Ectodermal cell (in vitro differentiated cells): ENCODE measurements at regions not wholly inside any gene's neighbourhood (a gene's known extent, or its start where the extent isn't known, plus 50 kb on each side); places are given as distances from the start of the nearest gene placed in this dataset.

ENCODE experiments used
- H3K27ac ChIP-seq: 2 replicates; pipeline ENCODE4 v1.7.0; 2013; ENCODE audit warnings: mild to moderate bottlenecking, low read depth, low read length; ENCODE audit not compliant: insufficient read depth, poor library complexity, severe bottlenecking
- H3K27me3 ChIP-seq: 2 replicates; pipeline ENCODE4 v1.7.0; 2013; ENCODE audit warnings: mild to moderate bottlenecking, low read length; ENCODE audit not compliant: insufficient read depth, control insufficient read depth, poor library complexity, severe bottlenecking
- H3K36me3 ChIP-seq: one replicate; pipeline ENCODE4 v1.7.0; 2013; ENCODE audit warnings: low read length; ENCODE audit not compliant: control insufficient read depth, insufficient read depth
- H3K4me1 ChIP-seq: one replicate; pipeline ENCODE4 v1.7.0; 2013; ENCODE audit warnings: low read length; ENCODE audit not compliant: control insufficient read depth, insufficient read depth
- H3K4me3 ChIP-seq: 2 replicates; pipeline ENCODE4 v1.7.0; 2013; ENCODE audit warnings: low read depth, low read length, control low read depth; ENCODE audit not compliant: insufficient read depth
- H3K9me3 ChIP-seq: 2 replicates; pipeline ENCODE4 v1.7.0; 2013; ENCODE audit warnings: mild to moderate bottlenecking, low read length, moderate library complexity; ENCODE audit not compliant: control insufficient read depth
- WGBS, 2 experiments: methylation state at CpG; one replicate each; pipeline ENCODE4 v1.1.7; 2013; ENCODE audit warnings: missing lambda C conversion rate in 2 of 2; 5-methylcytosine and 5-hydroxymethylcytosine counted together

DNA sequence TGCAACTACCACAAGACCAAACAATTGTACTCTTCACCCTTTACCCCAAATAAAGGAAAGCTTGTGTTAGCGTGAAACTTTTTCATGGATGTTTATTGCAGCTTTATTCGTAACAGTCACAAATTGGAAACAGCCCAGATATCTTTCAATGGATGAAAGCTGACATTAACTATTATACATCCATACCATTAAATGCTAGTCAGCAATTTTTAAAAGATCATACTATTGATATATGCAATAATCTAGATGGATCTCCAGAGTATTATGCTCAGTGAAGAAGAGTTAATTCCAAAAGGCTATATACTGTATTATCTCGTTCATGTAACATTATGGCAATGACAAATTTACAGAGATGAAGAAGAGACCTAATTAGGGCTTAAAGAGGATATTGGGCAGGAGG lies 1491.2 kb upstream of the CDH8 start:
- Histone ChIP-seq H3K36me3 (no peaks in the 10 kb centered on the region), H3K27ac (no peak overlapping the region), H3K27me3 (no peaks in the 10 kb centered on the region), H3K9me3 (no peaks in the 10 kb centered on the region), H3K4me3 (no peak overlapping the region), H3K4me1 (no peaks in the 10 kb centered on the region)
- 93 to 98% methylated on average over 3 of the region's 3 CpGs for WGBS, 2 experiments

DNA sequence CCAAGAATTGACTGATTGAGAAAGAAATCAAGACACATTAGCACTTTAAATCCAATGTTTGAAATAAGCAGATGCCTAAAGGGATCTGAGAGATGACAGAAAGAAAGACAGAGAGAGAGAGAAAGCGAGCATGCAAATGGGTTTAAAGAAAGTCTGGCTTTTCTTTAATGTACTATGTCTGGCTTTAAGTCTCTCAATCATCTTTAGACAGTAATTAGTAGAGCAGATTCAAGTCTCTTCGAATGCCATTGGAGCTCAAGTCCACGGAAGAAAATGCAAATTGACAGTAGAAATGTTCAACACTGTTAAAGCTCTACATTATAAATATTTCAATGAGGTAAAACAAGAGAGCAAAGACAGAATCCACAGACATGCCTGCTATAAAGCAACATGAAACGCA lies 1480.2 kb upstream of the CDH8 start:
- WGBS, 2 experiments, result 88 to 89% methylated on average over 3 to 4 of the region's 4 CpGs

DNA sequence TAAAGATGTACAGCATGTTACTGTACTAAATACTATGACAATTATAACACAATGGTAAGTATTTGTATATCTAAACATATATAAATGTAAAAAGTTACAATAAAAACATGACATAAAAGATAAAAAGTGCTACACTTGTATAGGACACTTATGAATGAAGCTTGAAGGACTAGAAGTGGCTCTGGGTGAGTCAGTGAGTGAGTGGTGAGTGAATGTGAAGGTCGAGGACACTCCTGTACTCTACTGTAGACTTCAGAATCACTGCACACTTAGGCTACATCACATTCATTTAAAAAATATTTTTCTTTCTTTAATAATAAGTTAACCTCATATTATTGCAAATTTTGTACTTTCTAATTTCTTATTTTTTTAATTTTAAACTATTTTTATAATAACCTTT lies 1476.7 kb upstream of the CDH8 start:
- Histone ChIP-seq H3K36me3 (no peaks in the 10 kb centered on the region), H3K27ac (no peak overlapping the region), H3K27me3 (no peaks in the 10 kb centered on the region), H3K4me3 (no peak overlapping the region), H3K9me3 (no peaks in the 10 kb centered on the region), H3K4me1 (no peaks in the 10 kb centered on the region)
- WGBS, 2 experiments, result no CpG with 5 or more reads among the region's 1 CpG

More for the DNA sequence above, 1480.2 kb upstream of the CDH8 start:
- H3K4me3 ChIP-seq, result no peak overlapping the region
- no peaks in the 10 kb centered on the region for H3K27me3 ChIP-seq
- no peaks in the 10 kb centered on the region for H3K9me3 ChIP-seq
- no peaks in the 10 kb centered on the region for H3K4me1 ChIP-seq
- H3K27ac ChIP-seq, result no peak overlapping the region
- H3K36me3 ChIP-seq, result no peaks in the 10 kb centered on the region

DNA sequence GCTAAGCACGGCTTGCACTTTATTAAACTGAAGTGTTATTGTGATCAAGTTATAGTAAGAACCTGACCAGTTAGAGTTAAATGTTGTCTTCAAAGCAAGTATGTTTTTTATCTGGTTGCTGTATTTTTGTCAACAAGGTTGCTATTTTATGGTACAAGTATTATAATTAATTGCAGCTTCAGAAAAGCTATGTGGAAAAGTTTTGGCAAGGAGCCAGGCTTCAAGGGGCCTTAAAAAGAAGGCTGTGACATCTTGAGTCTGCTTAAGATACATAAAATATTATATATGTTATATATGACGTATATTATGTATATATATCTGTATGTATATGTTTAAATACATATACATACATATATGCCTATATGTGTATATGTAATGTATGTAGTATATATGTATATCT lies 1461.2 kb upstream of the CDH8 start:
- Histone ChIP-seq H3K4me1 (no peaks in the 10 kb centered on the region), H3K4me3 (no peak overlapping the region), H3K36me3 (no peaks in the 10 kb centered on the region), H3K27me3 (no peaks in the 10 kb centered on the region), H3K27ac (no peak overlapping the region), H3K9me3 (no peaks in the 10 kb centered on the region)
- 89 to 94% methylated on average over 1 of the region's 2 CpGs for WGBS, 2 experiments

DNA sequence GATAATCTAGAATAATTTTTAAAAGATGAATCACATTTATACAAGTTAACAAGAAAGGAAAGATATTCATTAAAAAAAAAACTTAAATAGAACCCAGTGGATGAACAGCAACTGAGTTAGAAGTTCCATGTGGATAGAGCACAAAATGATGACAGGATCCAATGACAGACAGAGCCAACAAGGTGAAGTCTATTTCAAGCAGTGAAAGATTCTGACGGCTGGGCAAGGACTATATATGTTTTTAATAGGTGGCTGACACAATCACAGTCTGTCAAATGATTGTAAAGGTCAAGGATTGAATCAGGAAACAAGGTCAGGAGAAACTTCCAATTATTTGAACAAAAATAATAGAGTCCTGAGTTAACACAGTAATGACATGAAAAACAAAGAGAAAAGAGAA lies 1460.0 kb upstream of the CDH8 start:
- Histone ChIP-seq H3K4me1 (no peaks in the 10 kb centered on the region), H3K9me3 (no peaks in the 10 kb centered on the region), H3K27me3 (no peaks in the 10 kb centered on the region), H3K36me3 (no peaks in the 10 kb centered on the region), H3K27ac (no peak overlapping the region), H3K4me3 (no peak overlapping the region)
- WGBS, 2 experiments, result 89% methylated on average over 1 of the region's 1 CpG

DNA sequence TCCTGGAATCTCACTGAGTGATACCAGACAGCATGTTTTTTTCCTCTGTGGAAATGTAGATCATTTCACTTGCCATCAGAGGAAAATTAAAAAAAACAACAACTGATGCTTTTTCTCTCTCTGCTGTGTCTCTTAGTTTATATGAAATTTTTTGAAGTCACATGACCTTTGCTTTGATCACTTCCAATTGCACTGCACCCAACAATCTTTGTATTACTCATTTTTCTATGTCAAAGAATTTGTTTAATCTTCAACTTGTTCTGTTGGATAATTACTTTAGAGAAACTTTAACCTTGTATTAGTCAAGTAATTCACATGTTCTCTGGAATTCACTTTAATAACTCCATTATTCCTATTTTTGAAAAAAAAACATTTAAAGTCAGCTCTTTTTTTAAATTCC lies 1452.7 kb upstream of the CDH8 start:
- Histone ChIP-seq H3K36me3 (no peaks in the 10 kb centered on the region), H3K27ac (no peak overlapping the region), H3K27me3 (no peaks in the 10 kb centered on the region), H3K4me1 (no peaks in the 10 kb centered on the region), H3K9me3 (no peaks in the 10 kb centered on the region), H3K4me3 (no peak overlapping the region)

DNA sequence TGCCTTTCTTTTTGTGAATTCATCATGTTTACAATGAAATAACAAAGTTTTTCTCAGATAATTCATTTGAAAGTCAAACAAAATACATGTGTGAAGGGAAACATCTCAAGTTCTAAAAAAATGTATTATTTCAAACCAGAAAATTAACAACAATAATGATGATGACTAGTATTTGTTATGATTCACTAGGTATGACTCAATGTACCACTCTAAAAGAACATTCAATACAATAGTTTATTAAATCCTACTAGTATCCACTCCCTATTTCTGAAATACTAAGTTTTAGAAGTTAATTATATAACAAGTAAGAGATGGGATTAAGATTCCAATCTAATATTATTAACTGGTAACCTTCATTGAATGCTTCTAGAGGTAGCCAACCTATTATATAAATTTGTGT lies 1444.8 kb upstream of the CDH8 start:
- Histone ChIP-seq H3K4me3 (no peak overlapping the region), H3K36me3 (no peaks in the 10 kb centered on the region), H3K4me1 (no peaks in the 10 kb centered on the region), H3K9me3 (no peaks in the 10 kb centered on the region), H3K27ac (no peak overlapping the region), H3K27me3 (no peaks in the 10 kb centered on the region)

DNA sequence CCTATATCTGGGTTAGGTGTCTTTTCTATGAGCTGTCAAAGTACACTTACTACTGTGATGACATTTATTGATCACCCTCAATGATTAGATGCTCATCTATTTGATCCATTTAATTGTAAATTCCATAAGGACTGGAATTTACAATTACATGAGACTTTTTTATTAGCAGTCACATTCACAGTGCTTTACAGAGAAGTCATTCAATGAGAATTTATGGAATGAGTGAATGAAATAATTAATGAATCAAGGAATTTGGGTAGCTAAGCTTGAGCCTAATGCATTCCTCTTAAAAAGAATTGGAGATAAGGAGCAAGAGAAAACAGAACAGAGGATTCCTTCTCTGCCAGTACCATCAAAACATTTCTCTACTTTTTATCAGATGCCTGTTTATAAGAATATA lies 1437.5 kb upstream of the CDH8 start:
- peaks cover 8% of the 10 kb centered on the region for H3K4me1 ChIP-seq
- no peaks in the 10 kb centered on the region for H3K27me3 ChIP-seq
- H3K36me3 ChIP-seq, result no peaks in the 10 kb centered on the region
- H3K4me3 ChIP-seq, result no peak overlapping the region
- no peak overlapping the region for H3K27ac ChIP-seq
- H3K9me3 ChIP-seq, result no peaks in the 10 kb centered on the region

DNA sequence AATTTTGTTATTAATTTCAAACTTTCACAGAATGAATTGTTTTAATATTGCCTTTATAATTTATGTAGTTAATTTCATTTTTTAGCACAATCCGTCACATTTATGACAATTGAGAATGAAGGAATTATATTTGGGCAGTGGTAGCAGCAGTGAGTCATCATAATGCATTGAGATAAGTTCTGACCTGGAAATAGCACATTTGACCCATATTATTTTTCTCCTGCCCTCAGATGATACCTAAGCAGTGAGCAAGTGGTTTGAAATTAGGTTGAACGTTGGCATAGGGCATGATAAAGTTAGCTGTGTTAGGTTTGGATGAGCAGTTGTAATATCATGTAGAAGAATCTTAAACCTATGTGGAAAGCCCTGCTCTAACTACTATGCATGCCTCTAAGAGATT lies 1431.3 kb upstream of the CDH8 start:
- WGBS, 2 experiments, result 87 to 89% methylated on average over 2 of the region's 2 CpGs
- no peaks in the 10 kb centered on the region for H3K27me3 ChIP-seq
- H3K36me3 ChIP-seq, result no peaks in the 10 kb centered on the region
- H3K27ac ChIP-seq, result no peak overlapping the region
- no peaks in the 10 kb centered on the region for H3K9me3 ChIP-seq
- no peaks in the 10 kb centered on the region for H3K4me1 ChIP-seq
- H3K4me3 ChIP-seq, result no peak overlapping the region

DNA sequence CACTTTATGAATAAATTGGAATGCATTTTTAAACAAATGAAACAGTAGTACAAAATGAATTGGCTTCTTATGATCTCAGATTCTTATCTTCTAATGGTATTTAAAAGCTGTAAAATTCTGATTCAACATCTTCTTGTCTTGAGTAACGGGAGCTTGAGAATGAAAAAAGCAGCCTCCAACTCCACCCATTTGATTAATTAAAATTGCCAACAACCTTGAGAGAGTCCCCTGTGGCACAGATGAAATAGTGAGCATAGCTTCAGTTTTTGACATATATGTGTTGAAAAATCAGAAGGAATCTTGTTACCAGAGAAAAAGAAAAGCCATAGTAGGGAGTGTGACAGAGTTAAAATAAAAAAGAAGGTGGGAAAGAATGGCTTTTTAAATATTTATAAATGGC lies 1426.1 kb upstream of the CDH8 start:
- Histone ChIP-seq H3K36me3 (no peaks in the 10 kb centered on the region), H3K27ac (no peak overlapping the region), H3K9me3 (no peaks in the 10 kb centered on the region), H3K4me1 (no peaks in the 10 kb centered on the region), H3K27me3 (no peaks in the 10 kb centered on the region), H3K4me3 (no peak overlapping the region)
- WGBS, 2 experiments, result 100% methylated on average over 1 of the region's 1 CpG; no CpG with 5 or more reads in 1 of the 2 experiments

DNA sequence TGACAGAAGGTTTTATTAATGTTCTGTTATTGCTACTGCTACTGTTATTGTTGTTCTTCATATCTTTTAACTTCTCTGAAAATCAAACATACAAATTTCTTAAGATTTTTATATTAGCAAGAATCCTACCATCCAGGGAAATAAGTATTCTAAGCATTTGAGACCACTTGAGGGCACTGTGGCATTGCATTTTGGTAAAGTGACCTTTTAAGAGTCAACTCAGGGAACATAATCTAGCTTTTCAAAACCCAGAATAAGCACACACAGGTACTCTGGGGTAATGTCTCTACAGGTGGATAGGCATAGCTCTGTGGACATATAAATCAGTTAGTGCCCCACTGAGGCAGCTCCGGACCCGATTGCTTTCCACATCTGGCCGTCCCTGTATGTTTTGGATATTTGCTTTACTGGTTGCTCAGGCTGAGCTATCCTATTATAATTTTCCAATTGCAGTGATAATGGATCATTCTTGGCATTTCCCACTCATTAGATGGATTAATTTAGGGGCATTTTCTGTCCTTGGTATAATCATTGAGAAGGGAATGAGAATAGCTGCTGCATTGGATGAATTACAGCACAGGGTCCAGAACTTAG lies 1425.1 kb upstream of the CDH8 start:
- no peaks in the 10 kb centered on the region for H3K4me1 ChIP-seq
- no peaks in the 10 kb centered on the region for H3K27me3 ChIP-seq
- H3K9me3 ChIP-seq, result no peaks in the 10 kb centered on the region
- WGBS, 2 experiments, result 76 to 90% methylated on average over 3 of the region's 3 CpGs
- no peak overlapping the region for H3K27ac ChIP-seq
- no peak overlapping the region for H3K4me3 ChIP-seq
- H3K36me3 ChIP-seq, result no peaks in the 10 kb centered on the region
